Mesendoderm (in vitro differentiated cells): ENCODE measurements at regions not wholly inside any gene's neighbourhood (a gene's known extent, or its start where the extent isn't known, plus 50 kb on each side); places are given as distances from the start of the nearest gene placed in this dataset.

ENCODE experiments used
- DNase-seq: peaks from one replicate; pipeline ENCODE4 v3.0.0; 2013
- H2AK5ac ChIP-seq: 2 replicates; pipeline ENCODE4 v1.6.1; 2013; ENCODE audit warnings: low read length, inconsistent platforms
- H2BK120ac ChIP-seq: 2 replicates; pipeline ENCODE4 v1.6.1; 2013; ENCODE audit warnings: low read depth, mild to moderate bottlenecking, low read length, moderate library complexity, mixed read lengths
- H2BK15ac ChIP-seq: replicated peaks from 2 replicates; pipeline ENCODE4 v1.6.1; 2013; ENCODE audit warnings: low read depth, mild to moderate bottlenecking, moderate library complexity
- H2BK5ac ChIP-seq: 2 replicates; pipeline ENCODE4 v1.6.1; 2013; ENCODE audit warnings: low read length, inconsistent platforms
- H3K18ac ChIP-seq: 2 replicates; pipeline ENCODE4 v1.6.1; 2013; ENCODE audit warnings: mild to moderate bottlenecking, low read length, mixed read lengths
- H3K23ac ChIP-seq: one replicate; pipeline ENCODE4 v1.6.1; 2013; ENCODE audit warnings: low read length
- H3K27ac ChIP-seq: 2 replicates; pipeline ENCODE4 v1.5.1; 2013; ENCODE audit warnings: low read depth, mild to moderate bottlenecking, inconsistent platforms, low read length, moderate library complexity
- H3K27me3 ChIP-seq: 2 replicates; pipeline ENCODE4 v1.6.1; 2013; ENCODE audit warnings: low read length, control low read depth, mild to moderate bottlenecking, inconsistent platforms; ENCODE audit not compliant: insufficient read depth, poor library complexity
- H3K36me3 ChIP-seq: 2 replicates; pipeline ENCODE4 v1.6.1; 2013; ENCODE audit warnings: low read length, inconsistent platforms; ENCODE audit not compliant: control insufficient read depth, insufficient read depth
- H3K4ac ChIP-seq: one replicate; pipeline ENCODE4 v1.6.1; 2013; ENCODE audit warnings: low read depth, mild to moderate bottlenecking, low read length, moderate library complexity
- H3K4me1 ChIP-seq: 2 replicates; pipeline ENCODE4 v1.6.1; 2013; ENCODE audit warnings: low read depth, low read length, inconsistent platforms; ENCODE audit not compliant: control insufficient read depth
- H3K4me2 ChIP-seq: 2 replicates; pipeline ENCODE4 v1.6.1; 2013; ENCODE audit warnings: low read length
- H3K4me3 ChIP-seq: 2 replicates; pipeline ENCODE4 v1.5.1; 2013; ENCODE audit warnings: mild to moderate bottlenecking, low read length
- H3K56ac ChIP-seq: one replicate; pipeline ENCODE4 v1.6.1; 2013; ENCODE audit warnings: low read length
- H3K79me1 ChIP-seq: 2 replicates; pipeline ENCODE4 v1.6.1; 2013; ENCODE audit warnings: low read length, inconsistent platforms
- H3K79me2 ChIP-seq: 2 replicates; pipeline ENCODE4 v1.6.1; 2013; ENCODE audit warnings: mild to moderate bottlenecking, low read length; ENCODE audit not compliant: control insufficient read depth, insufficient read depth
- H3K9ac ChIP-seq: 2 replicates; pipeline ENCODE4 v1.6.1; 2013; ENCODE audit warnings: low read length, inconsistent platforms
- H4K5ac ChIP-seq: one replicate; pipeline ENCODE4 v1.6.1; 2013; ENCODE audit warnings: low read length
- H4K8ac ChIP-seq: one replicate; pipeline ENCODE4 v1.6.1; 2013; ENCODE audit warnings: low read depth, mild to moderate bottlenecking, control low read depth, low read length, moderate library complexity
- WGBS: extraction: QIAGEN DNeasy Blood & Tissue Kit; methylation state at CpG from one replicate; pipeline ENCODE4 v1.1.7; 2013; ENCODE audit warnings: low lambda C conversion rate, missing lambda C conversion rate; ENCODE audit not compliant: insufficient coverage; ENCODE audit errors: extremely low coverage; 5-methylcytosine and 5-hydroxymethylcytosine counted together

DNA sequence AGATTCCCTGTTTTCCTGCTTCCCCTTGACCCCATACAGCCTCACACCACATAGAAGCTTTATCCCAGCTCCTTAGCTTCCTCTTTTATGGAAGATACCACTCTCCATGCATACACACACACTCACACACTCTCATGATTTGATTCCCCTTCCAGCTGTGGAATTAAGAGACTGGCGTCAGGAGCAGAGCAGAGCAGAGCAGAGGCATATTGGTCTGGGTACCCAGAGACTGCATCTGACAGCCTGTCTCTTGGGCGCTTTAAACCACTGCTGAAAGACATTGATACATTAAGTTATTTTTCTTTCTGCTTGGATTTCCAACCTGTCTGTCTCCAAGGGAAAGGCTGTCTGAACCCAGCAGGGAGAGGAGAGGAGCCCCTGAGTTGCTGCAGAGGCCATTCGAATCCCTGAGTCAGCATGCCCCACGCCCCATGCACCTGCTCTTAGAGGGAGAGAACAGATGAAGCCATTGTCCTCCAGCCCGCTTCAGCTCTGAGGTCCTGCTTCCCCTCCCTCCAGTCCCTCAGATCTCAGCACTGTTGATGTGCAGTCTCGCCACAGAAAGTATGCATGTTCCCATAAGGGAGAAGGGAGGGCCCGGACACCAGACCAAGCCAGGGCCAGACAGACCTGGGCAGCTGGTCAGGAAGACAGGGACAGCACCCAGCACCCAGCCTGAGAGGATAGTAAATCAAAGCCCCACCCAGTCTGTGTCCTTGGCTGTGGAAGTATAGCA is 66.7 kb upstream of the GJB5 start:
- Histone ChIP-seq H3K4ac (no peak overlapping the region), H4K5ac (no peak overlapping the region), H3K4me3 (no peak overlapping the region), H2BK120ac (no peak overlapping the region), H2BK5ac (no peak overlapping the region), H3K4me1 (peaks cover 4% of the 10 kb centered on the region), H3K23ac (no peak overlapping the region), H2AK5ac (no peak overlapping the region), H2BK15ac (no peak overlapping the region), H3K79me2 (no peaks in the 10 kb centered on the region), H3K27ac (no peak overlapping the region), H3K56ac (no peak overlapping the region), H3K36me3 (no peaks in the 10 kb centered on the region), H3K18ac (no peak overlapping the region), H3K27me3 (no peaks in the 10 kb centered on the region), H3K79me1 (no peaks in the 10 kb centered on the region), H3K4me2 (no peak overlapping the region), H4K8ac (no peak overlapping the region), H3K9ac (no peak overlapping the region)
- DNase-seq: no peak
- no CpG with 5 or more reads among the region's 7 CpGs for WGBS

DNA sequence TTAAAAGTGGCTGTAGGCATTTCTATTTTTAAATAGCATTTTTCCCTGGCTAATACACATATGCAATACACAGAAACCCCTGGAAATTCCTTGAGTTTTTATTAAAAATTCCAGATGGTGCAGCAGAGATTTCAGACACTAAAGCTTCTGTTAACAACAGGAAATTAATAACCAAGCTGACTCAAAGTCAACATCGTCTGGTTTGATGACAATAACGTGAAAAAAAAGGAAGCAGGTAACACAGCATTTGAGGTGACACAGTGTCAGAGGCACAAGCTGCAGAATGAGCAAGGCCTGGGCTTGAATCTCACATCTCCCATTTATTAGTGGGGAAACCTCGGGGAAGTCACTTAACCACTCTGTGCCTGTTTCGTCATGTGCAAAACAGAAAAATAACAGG is 64.6 kb upstream of the GJB5 start:
- Histone ChIP-seq H3K4me1 (no peaks in the 10 kb centered on the region), H3K27ac (no peak overlapping the region), H3K79me2 (no peaks in the 10 kb centered on the region), H3K79me1 (no peaks in the 10 kb centered on the region), H3K36me3 (no peaks in the 10 kb centered on the region), H3K9ac (no peak overlapping the region), H3K56ac (no peak overlapping the region), H3K27me3 (no peaks in the 10 kb centered on the region), H2BK15ac (no peak overlapping the region), H2BK120ac (no peak overlapping the region), H3K4me2 (no peak overlapping the region), H2BK5ac (no peak overlapping the region), H3K23ac (no peak overlapping the region), H2AK5ac (no peak overlapping the region), H3K4ac (no peak overlapping the region), H3K4me3 (no peak overlapping the region), H4K8ac (no peak overlapping the region), H3K18ac (no peak overlapping the region), H4K5ac (no peak overlapping the region)
- no CpG with 5 or more reads among the region's 4 CpGs for WGBS
- no peak for DNase-seq

DNA sequence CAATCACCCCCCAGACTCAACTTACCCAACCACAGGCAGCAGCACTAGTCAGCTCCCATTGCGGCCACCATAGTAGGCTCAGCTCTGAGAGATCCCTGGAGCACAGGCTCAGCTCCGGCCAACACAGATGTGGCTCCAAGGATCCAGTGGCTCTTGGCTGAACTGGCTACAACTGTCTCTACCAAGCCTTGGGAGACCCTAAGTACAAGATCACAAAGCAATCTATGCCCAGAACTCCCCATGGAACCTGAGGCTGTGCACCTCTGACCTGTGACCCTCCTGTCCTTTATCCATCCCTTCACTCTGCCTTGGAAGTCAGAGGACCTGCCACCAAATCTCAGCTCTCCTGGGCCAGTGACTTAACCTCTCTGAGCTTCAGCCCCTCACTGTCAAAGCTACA is 61.8 kb upstream of the GJB5 start:
- Histone ChIP-seq H3K4ac (no peak overlapping the region), H3K23ac (no peak overlapping the region), H3K4me2 (no peak overlapping the region)

DNA sequence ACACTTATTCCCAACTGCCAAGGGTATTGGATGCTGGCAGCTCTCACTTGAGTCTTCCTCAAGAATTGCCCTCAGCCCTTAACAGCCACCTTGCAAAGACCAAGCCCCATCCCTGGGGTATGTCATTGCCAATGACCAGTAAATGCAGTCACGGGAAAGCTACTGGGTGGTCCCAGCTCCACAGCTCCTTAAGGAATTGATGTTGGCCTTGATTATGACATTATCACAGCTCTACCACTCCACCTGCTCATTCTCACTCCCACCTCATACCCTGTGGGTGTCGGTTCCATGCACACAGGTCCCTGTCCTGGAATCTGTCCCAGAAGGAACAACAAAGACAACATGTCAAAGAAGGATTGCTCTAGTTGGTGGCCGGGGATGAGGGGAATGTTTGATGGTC is 60.5 kb upstream of the GJB5 start:
- Histone ChIP-seq H3K56ac (no peak overlapping the region), H3K9ac (no peak overlapping the region), H2BK120ac (no peak overlapping the region), H4K8ac (no peak overlapping the region), H3K79me2 (no peaks in the 10 kb centered on the region), H3K27ac (no peak overlapping the region), H3K4me1 (no peaks in the 10 kb centered on the region), H3K4me2 (no peak overlapping the region), H2BK15ac (no peak overlapping the region), H2BK5ac (no peak overlapping the region), H4K5ac (no peak overlapping the region), H3K27me3 (no peaks in the 10 kb centered on the region), H3K18ac (no peak overlapping the region), H3K23ac (no peak overlapping the region), H3K4ac (no peak overlapping the region), H2AK5ac (no peak overlapping the region), H3K79me1 (no peaks in the 10 kb centered on the region), H3K4me3 (no peak overlapping the region), H3K36me3 (no peaks in the 10 kb centered on the region)
- DNase-seq: no peak
- no CpG with 5 or more reads among the region's 3 CpGs for WGBS

More for the DNA sequence above, 61.8 kb upstream of the GJB5 start:
- Histone ChIP-seq H2AK5ac (no peak overlapping the region), H3K4me1 (no peaks in the 10 kb centered on the region), H4K5ac (no peak overlapping the region), H3K79me2 (no peaks in the 10 kb centered on the region), H3K56ac (no peak overlapping the region), H3K27me3 (no peaks in the 10 kb centered on the region), H3K9ac (no peak overlapping the region), H3K18ac (no peak overlapping the region), H4K8ac (no peak overlapping the region), H3K27ac (no peak overlapping the region), H3K36me3 (no peaks in the 10 kb centered on the region), H2BK15ac (no peak overlapping the region), H2BK120ac (no peak overlapping the region), H2BK5ac (no peak overlapping the region), H3K79me1 (no peaks in the 10 kb centered on the region), H3K4me3 (no peak overlapping the region)
- no peak for DNase-seq
- WGBS: no CpG with 5 or more reads among the region's 2 CpGs

DNA sequence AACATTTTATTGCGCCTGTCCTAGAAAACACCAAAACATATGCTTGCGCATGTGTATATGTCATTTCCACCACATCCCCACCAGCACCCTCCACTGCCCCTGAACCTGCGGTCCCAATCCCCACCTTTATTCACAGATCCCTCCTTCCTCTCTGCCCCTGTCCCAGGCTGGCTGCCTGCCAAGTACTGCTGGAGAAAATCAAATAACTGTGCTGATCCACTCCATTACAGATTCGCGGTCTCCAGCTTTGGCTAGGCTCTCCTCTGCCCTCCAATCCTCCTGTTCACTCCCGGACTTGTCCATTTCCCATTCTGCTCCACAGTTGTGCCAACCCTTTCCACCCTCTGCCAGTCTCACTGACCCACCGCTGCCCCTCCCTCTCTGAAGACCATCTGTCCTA is 59.3 kb upstream of the GJB5 start:
- H3K79me1 ChIP-seq: no peaks in the 10 kb centered on the region
- no CpG with 5 or more reads among the region's 7 CpGs for WGBS
- H3K23ac ChIP-seq: no peak overlapping the region
- no peak overlapping the region for H2AK5ac ChIP-seq
- DNase-seq: no peak
- no peak overlapping the region for H2BK5ac ChIP-seq
- no peak overlapping the region for H2BK15ac ChIP-seq
- no peaks in the 10 kb centered on the region for H3K27me3 ChIP-seq
- no peak overlapping the region for H3K4ac ChIP-seq
- H3K79me2 ChIP-seq: no peaks in the 10 kb centered on the region
- no peak overlapping the region for H3K9ac ChIP-seq
- H3K4me2 ChIP-seq: no peak overlapping the region
- H2BK120ac ChIP-seq: no peak overlapping the region
- no peak overlapping the region for H3K56ac ChIP-seq
- no peak overlapping the region for H4K8ac ChIP-seq
- H4K5ac ChIP-seq: no peak overlapping the region
- H3K18ac ChIP-seq: no peak overlapping the region
- no peaks in the 10 kb centered on the region for H3K4me1 ChIP-seq
- no peak overlapping the region for H3K4me3 ChIP-seq
- no peak overlapping the region for H3K27ac ChIP-seq
- no peaks in the 10 kb centered on the region for H3K36me3 ChIP-seq

DNA sequence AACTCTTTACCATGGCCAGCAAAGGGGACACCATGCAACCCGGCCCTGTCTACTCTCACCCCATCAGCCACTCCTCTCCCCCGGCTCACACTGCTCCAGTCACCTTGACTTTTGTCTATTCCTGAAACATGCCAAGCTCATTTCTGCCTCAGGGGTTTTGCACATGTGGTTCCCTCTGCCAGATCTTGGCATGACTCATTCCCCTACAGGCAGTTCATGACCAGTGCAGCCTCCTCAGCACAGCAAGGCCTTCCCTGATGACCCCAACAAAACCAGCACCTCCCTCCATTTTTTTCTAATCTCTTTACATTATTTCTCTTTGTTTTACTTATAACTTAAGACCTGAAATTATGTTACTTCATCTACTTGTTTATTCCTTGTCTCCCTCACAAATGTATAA is 58.6 kb upstream of the GJB5 start:
- Histone ChIP-seq H2BK15ac (no peak overlapping the region), H3K56ac (no peak overlapping the region), H3K4me3 (no peak overlapping the region), H3K9ac (no peak overlapping the region), H4K8ac (no peak overlapping the region), H3K27ac (no peak overlapping the region), H3K18ac (no peak overlapping the region), H2AK5ac (no peak overlapping the region), H2BK120ac (no peak overlapping the region), H3K36me3 (no peaks in the 10 kb centered on the region), H3K4me1 (no peaks in the 10 kb centered on the region), H3K23ac (no peak overlapping the region), H3K4ac (no peak overlapping the region), H2BK5ac (no peak overlapping the region), H4K5ac (no peak overlapping the region), H3K79me1 (no peaks in the 10 kb centered on the region), H3K79me2 (no peaks in the 10 kb centered on the region), H3K27me3 (no peaks in the 10 kb centered on the region), H3K4me2 (no peak overlapping the region)
- WGBS: no CpG with 5 or more reads among the region's 2 CpGs
- peak; percentile 48 for DNase-seq
